Hindlimb muscle (tissue), 1 donor: ENCODE measurements at regions not wholly inside any gene's neighbourhood (a gene's known extent, or its start where the extent isn't known, plus 50 kb on each side); places are given as distances from the start of the nearest gene placed in this dataset.

Source experiments
- DNase-seq: peaks from one replicate; pipeline ENCODE4 v3.0.0-alpha.2; 2013

- DNase-seq: no peak
These were observed 265.3 kb upstream of the TGFBR2 start for GRCh38 chr3:30341079-30341478.

GRCh38 chr3:30341851-30342250 lies 264.6 kb upstream of the TGFBR2 start:
- DNase-seq: no peak

- no peak for DNase-seq
These were observed 263.9 kb upstream of the TGFBR2 start for GRCh38 chr3:30342318-30343060.

- no peak for DNase-seq
These were observed 263.2 kb upstream of the TGFBR2 start for GRCh38 chr3:30343067-30343831.

GRCh38 chr3:30343861-30344260 lies 262.5 kb upstream of the TGFBR2 start:
- no peak for DNase-seq

GRCh38 chr3:30344288-30344687 lies 262.1 kb upstream of the TGFBR2 start:
- DNase-seq: no peak

- DNase-seq: no peak
These were observed 259.5 kb upstream of the TGFBR2 start for GRCh38 chr3:30346933-30347320.

GRCh38 chr3:30347679-30348216 lies 258.7 kb upstream of the TGFBR2 start:
- no peak for DNase-seq

- no peak for DNase-seq
These were observed 256.9 kb upstream of the TGFBR2 start for GRCh38 chr3:30349507-30349906.

- DNase-seq: no peak
These were observed 256.4 kb upstream of the TGFBR2 start for GRCh38 chr3:30350011-30350410.

GRCh38 chr3:30350901-30351300 lies 255.5 kb upstream of the TGFBR2 start:
- no peak for DNase-seq

- no peak for DNase-seq
These were observed 253.7 kb upstream of the TGFBR2 start for GRCh38 chr3:30352410-30353318.

- DNase-seq: no peak
These were observed 252.5 kb upstream of the TGFBR2 start for GRCh38 chr3:30353711-30354467.

GRCh38 chr3:30354513-30354912 lies 251.9 kb upstream of the TGFBR2 start:
- DNase-seq: no peak

GRCh38 chr3:30354972-30355371 lies 251.4 kb upstream of the TGFBR2 start:
- DNase-seq: no peak

- DNase-seq: no peak
These were observed 250.8 kb upstream of the TGFBR2 start for GRCh38 chr3:30355622-30356021.

- no peak for DNase-seq
These were observed 249.3 kb upstream of the TGFBR2 start for GRCh38 chr3:30356866-30357753.

GRCh38 chr3:30357897-30358296 lies 248.5 kb upstream of the TGFBR2 start:
- DNase-seq: no peak

- no peak for DNase-seq
These were observed 247.5 kb upstream of the TGFBR2 start for GRCh38 chr3:30358871-30359270.

- no peak for DNase-seq
These were observed 237.4 kb upstream of the TGFBR2 start for GRCh38 chr3:30368978-30369377.

- no peak for DNase-seq
These were observed 235.6 kb upstream of the TGFBR2 start for GRCh38 chr3:30370681-30371271.
